ENCODE measurements at regions not wholly inside any gene's neighbourhood (a gene's known extent, or its start where the extent isn't known, plus 50 kb on each side); places are given as distances from the start of the nearest gene placed in this dataset.

GRCh38 chr6:168890981-168891365, 362.7 kb downstream of the THBS2 start:
- TF ChIP-seq HDGF (IDR thresholded peaks at IDR 0.05; ENCODE audit: borderline replicate concordance) (no peak), FOXA1 (IDR thresholded peaks at IDR 0.05) (no peak), SP1 (IDR thresholded peaks at IDR 0.05) (no peak), ARNT (IDR thresholded peaks at IDR 0.05) (no peak), SUZ12 (IDR thresholded peaks at IDR 0.05) (no peak), FOXK2 (IDR thresholded peaks at IDR 0.05) (no peak)
